ENCODE measurements at regions not wholly inside any gene's neighbourhood (a gene's known extent, or its start where the extent isn't known, plus 50 kb on each side); places are given as distances from the start of the nearest gene placed in this dataset.

DNA sequence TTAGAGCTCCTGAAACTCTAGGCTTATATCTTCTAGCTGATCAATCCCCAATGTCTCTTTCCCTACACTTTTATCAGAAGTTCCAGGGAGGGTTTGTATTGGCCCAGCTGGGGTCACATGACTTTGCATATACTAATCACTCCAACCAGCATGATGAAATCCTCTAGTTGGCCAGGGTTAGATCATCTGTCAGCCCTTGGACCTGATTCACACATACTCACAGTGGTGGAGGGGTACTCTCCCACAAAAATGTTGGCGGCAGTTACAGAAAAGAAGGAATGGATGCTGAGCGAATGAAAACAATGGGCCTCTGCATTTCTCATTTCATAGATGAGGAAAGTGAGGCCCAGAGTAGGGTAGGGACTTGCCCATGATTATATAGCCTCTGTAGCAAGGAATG lies 151.1 kb downstream of the PJA1 start:
- Histone ChIP-seq H3K27ac (no peak overlapping the region), H3K4me3 (no peak overlapping the region)

DNA sequence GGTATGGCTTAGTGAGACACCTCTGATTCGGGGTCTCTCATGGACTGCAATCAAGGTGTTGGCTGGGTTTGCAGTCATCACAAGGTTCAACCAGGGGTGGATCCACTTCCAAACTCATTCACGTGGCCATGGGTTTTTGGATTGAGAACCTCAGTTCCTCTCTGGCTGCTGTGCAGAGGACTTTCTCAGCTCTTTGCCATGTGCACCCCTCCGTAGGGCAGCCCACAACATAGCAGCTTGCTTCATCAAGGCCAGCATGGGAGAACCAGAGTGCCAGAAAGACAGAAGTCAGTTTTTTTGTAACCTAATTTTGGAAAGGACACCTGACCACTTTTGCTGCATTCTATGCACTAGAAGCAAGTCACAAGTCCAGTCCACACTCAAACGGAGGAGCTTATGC lies 154.9 kb downstream of the PJA1 start:
- no peak overlapping the region for H3K4me3 ChIP-seq
- no peak overlapping the region for H3K27ac ChIP-seq

DNA sequence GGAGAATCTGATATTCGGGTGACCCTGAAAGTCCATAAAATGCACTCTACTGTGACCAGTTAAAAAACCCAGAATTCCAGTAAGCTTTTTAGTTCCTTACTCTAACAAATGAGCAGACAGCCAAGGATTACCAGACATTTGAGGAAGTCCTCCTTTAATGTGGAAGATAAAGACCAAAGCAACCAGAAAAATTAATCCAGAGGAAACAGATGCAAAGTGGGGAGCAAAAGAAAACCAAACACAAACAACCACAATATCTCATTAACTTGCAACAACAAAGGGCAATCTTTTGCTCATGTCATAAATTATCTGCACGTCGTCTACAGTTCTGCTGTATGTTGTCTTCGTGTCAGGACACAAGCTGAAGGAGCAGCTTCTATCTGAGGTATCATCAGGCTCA lies 164.4 kb downstream of the PJA1 start:
- Histone ChIP-seq H3K4me3 (no peak overlapping the region), H3K27ac (no peak overlapping the region)

DNA sequence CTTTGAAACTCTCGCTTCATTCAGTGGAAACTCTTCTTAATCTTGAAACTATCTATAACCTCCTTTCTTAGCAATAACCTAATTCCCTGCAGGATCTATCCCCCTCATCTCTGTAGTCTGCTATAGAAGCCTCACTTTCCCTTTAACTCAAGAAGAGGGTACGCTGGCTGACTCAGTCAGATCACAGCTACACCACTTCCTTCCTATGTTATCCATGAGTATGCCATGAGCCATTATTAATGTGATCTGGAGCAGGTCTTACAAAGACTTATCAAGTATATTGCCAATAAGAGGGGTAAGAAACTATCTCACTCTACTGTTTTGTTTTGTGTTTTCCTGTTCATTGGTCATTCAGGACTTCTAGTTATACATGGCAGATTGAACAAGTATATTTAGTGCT lies 165.3 kb downstream of the PJA1 start:
- H3K4me3 ChIP-seq = no peak overlapping the region
- peak overlapping the region in 1 of 21 experiments; percentile 5 for H3K27ac ChIP-seq

DNA sequence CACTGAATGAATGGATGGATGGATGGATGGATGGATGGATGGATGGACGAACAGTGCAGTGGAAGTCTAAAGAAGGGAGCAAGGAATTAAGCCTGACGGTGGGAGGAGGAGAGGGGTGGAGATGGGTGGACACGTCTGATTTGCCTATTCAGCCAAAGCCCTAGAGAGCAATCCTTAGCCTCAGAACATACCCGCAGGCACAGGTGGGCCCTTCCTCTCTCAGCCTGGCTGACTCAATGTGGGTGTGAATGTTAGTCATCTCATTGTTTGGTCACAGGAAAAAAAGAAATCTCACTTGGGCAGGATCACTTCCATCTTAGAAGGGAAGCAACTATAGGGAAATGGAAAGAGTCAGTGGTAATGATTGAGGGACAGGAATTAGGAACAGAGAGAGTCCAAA lies 165.9 kb downstream of the PJA1 start:
- H3K4me3 ChIP-seq = no peak overlapping the region
- peak overlapping the region in 1 of 21 experiments; percentile 5 for H3K27ac ChIP-seq

DNA sequence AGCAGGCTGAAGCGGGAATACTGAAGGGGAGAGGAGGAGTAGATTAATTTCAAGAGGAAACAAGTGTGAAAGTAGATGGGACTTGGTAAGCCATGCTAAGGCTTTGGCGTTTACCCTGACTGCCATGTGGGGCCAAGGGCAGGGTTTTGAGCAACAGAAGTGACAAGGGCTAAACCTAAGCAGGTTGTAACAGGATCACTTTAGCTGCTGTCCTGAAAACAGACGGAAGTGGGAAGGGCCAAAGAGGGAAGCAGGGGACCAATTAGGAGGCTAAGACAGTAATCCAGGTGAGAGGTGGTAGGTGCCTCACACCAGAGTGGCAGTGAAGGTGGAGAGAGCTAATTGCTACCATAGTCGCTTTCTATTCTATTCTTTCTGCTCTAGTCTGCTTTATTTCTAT lies 166.5 kb downstream of the PJA1 start:
- H3K4me3 ChIP-seq = no peak overlapping the region
- H3K27ac ChIP-seq = peak overlapping the region in 2 of 21 experiments; percentile 3 to 32

DNA sequence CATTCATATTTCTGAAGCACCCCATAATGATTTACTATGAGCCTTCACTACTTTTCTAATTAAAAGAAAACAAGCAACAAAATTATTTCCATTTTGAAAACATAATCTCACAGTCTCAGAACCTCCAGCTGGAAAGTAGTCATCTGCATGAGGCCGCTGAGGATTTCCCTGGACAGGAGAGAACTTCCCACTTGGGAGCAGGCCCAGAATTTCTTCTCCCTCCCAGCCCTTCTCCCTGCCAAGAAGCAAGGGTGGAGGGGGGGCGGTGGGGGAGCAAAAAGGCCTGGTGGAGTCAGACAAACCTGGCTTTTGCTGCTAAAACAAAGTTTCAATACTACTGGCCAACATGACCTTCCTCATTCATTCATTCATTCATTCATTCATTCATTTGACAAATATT lies 167.3 kb downstream of the PJA1 start:
- Histone ChIP-seq H3K27ac (no peak overlapping the region), H3K4me3 (no peak overlapping the region)

DNA sequence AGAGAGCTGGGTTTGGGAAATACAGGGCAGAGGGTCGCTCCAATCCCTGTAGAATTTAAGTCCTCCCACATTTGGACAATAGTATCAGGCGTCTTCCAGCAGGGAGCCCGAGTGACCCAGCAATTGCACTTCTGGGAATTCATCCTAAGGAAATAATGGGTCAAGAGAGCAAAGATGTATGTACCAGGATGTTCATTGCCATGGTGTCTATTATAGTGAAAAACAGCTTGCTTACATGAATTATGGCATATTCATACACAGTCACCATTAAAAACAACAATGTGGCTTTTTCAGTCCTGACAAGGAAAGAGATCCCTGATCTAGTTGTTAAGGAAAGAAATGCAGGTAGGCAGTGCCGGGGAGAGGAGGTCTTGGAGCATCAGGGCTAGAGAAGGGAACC lies 167.7 kb downstream of the PJA1 start:
- Histone ChIP-seq H3K4me3 (no peak overlapping the region), H3K27ac (no peak overlapping the region)

DNA sequence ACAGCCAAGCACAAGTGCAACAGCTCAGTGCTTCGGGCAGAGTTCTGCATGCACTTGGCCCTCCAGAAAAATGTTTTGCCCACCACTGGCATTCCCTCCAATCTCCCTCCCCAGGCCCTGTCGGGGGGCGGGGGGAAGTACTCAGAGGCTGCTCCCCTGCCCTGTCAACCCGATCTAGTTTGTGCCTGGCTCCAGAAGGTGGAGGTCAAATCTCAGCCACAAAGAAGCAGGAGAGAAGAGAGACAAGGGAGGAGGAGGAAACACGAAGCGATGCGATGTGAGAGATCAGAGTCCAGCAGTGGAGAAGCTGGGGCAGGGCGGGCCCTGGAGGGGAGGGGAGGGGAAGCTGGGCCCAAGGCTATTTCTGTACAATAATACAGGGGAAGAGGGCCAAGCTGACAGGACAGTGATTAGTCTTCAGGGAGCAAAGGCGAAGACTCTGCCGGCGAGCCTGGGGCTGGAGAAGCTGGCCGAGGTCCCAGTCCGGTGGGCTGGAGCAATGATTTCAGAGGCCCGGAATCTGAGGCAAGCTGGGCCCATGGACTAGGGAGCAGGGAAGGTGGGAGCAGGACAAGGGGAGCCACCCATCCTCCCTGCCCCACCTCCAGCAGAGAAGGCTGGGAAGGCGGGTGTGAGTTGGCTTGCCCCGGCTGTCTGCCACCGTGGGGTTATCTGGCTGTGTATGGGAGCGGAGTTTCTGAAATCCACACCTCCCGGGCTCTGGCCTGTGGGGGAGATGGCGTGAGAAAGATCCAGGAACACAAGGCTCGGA lies 167.1 kb downstream of the EFNB1 start:
- Histone ChIP-seq H3K4me3 (no peak overlapping the region), H3K27ac (peak overlapping the region in 3 of 21 experiments; percentile 16 to 34 (median 31))

DNA sequence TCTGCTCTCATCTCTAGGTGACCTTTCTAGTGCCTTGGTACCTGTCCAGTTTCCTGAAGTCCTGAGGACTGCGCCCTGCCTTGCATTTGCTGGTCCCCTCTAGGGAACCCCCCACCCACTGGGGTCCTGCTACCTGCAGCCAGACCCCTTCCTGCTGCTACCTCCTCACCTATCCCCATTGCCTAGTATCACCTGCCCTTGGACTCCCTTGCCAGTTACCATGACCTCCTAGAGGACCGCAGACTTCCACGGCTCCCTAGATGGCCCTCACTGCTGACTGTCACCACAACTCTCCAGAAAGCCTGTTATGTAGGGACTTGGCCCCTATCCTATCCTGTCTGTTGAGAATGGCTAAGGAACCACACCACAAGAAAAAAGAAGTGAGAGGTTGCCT lies 166.6 kb downstream of the EFNB1 start:
- H3K4me3 ChIP-seq = no peak overlapping the region

DNA sequence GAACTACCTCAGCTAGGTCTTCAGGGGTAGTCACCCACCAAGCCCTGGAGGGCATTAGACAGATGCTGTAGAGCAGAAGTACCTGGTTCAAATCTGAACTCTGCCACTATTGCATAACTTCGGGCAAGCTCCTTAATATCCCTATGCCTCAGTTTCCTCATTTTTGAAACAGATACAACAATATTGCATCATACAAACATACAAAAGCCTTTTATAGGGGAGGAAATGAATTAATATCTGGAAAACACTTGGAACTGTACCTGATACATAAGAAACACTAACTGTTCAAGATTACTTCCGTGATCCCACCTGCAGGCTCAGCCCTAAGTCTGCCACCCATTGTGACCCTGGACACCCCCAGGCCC lies 166.1 kb downstream of the EFNB1 start:
- Histone ChIP-seq H3K4me3 (no peak overlapping the region), H3K27ac (no peak overlapping the region)

More for the DNA sequence above, 166.6 kb downstream of the EFNB1 start:
- H3K27ac ChIP-seq = peak overlapping the region in 1 of 21 experiments; percentile 14

DNA sequence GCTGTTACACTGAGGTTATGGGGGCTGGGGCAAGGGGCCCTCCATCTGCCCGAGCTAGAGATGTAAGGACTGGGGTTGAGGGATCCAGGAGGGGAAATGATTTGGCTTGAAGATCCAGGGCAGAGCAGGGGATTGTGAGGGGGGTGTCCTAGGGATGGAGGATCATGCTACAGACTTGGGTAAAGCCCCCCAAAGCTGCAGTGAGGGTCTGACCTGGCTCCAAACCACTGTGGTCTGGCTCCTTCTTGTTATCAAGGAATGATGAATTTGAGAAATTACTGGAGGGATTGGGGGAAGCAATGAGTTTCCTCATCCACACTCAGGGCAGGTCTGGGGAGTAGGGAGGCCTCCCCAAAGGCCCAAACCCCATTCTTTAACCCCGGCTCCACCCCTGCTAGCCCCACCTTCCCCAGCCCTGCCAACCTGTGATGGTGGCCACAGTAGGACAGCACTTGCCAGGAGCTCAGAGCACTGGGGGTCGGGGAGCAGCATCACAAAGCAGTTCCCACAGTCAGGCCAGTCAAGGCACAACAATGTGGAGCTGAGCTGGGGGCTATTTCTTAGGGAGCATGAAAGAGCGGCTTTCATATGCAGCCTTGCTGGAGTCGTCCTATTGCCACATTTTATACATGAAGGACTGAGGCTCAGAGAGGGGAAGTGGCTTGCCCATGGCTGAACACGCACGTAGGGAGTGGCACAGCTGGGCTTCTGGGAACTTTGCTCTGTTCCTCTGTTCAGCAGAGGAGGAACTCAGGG lies 165.5 kb downstream of the EFNB1 start:
- Histone ChIP-seq H3K4me3 (no peak overlapping the region), H3K27ac (no peak overlapping the region)

DNA sequence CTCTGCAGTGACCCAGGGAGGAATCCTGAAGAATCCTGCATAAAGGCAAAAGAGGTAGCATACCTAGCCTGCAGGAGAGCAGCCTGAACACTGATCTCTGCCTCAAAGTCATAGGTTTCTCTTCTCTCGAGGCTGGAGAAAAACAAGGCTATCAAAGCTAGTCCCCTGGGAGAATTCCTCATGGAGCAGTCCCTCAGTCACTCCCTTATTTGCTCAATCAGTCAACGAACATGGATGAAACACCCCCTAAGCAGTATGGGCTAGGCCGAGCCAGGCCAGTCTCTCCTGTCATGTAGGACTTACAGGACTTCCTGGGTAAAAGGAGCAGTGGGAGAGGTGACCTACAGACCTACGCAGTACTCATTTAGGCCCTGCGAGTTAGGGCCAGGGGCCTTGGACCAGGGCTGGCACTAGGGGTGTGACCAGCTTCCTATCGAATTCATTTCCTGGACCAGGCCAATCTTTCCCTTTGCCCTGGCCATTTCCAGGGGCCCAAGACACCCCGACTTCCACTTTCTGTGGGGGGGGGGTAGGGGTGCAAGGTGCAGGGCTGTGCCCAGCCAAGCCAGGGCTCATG lies 164.1 kb downstream of the EFNB1 start:
- H3K27ac ChIP-seq = no peak overlapping the region

DNA sequence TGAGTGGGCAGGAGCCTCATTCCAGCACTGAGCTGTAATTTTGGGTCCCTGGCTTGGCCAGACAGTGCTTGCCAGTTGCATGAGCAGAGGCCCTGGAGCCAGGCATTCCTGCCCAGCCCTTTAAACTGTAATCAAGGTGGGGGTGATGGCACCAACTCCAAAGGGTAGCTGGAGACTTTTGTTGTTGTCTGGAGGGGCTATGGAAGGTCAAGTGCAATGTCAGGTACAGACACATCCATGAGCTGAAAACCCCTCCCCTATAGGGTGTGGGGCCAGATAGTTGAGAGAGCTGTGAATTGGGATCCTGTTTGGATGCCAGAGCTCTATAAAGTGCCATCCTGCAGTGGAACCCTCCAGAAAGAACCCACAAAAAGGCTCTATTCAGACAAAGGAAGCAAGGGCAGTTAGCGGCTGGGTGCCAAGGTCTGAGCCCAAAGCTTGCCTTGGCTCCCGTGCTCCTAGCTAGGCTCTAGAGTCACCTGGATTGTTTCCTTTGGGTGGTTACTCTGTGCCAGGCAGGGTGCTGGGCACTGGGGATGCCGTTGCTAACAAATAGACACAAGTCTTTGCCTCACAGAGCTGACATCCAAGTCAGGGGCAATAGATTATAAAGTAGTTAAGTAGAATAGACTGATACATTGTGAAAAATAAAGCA lies 163.0 kb downstream of the EFNB1 start:
- no peak overlapping the region for H3K27ac ChIP-seq
- H3K4me3 ChIP-seq = no peak overlapping the region

More for the DNA sequence above, 164.1 kb downstream of the EFNB1 start:
- no peak overlapping the region for H3K4me3 ChIP-seq

DNA sequence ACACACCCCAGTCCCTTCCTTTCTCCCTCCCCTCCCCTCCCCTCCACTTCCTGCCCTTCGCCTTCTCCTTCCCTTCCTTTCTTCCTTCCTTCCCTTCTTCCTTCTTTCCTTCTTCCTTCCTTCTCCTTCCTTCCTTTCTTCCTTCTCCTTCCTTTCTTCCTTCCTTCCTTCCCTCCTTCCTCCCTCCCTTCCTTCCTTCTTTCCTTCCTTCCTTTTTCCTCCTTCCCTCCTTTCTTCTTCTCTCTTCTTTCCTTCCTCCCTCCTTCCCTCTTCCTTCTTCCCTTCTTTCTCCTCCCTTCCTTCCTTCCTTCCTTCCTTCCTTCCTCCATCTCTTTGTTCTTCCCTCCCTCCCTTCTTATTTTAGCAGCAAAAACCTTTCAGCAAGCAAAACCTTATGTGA lies 162.1 kb downstream of the EFNB1 start:
- Histone ChIP-seq H3K27ac (no peak overlapping the region), H3K4me3 (no peak overlapping the region)

DNA sequence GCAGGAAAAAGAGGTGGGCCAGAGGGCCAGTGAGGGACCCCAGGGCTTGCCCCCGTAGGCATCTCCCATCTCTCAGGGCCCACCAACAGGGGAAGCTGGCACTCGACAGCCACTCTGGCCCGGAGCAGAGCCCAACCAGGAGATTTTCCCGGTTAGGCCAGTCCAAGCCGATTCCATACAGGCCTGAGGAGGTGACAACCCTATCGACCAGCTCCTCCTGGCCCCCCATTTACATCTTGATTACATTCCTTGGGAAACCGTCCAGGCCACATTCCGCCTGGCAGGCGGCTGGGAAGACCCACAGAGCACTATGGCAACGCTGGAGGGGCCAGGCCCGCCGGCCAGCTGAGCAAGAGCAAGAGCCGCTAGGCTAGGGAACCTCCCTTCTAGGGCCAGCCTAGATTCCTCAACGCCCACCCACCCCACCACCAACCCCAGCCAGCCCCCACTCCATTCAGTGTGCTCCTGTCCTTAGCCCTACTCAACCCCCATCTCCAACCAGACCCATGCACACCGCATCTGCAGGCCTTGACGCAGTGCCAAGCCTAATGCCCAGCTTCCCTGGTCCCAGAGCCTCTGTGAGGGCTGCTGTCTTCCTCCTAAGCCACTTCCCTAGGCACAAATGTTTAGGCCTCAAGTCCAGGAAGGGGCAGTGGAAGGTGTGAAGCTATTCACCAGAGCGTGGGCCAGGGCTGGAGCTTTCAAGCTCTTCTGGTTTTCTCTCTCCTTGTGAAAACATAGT lies 161.2 kb downstream of the EFNB1 start:
- peak overlapping the region in 3 of 21 experiments; percentile 3 to 50 (median 25) for H3K27ac ChIP-seq
- H3K4me3 ChIP-seq = no peak overlapping the region

DNA sequence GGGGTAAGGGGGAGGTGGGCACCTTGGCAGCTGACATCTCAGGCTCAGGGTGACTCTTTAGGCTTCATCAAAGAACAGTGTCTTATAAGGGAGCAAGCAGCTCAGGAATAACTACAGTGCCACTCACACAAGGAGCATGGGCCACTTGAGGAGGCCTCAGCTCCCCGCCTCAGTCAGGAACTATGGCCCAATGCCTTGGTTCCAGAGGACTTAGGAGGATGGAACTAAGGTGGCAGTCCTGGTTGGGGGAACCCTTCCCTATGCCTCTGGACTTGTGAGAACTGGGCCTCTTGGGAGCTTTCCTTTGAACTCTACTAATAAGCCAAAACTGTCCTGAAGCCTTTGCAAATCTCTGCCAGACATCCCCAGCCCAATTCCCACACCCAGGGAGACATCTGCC lies 160.6 kb downstream of the EFNB1 start:
- peak overlapping the region in 3 of 21 experiments; percentile 3 to 50 (median 25) for H3K27ac ChIP-seq
- no peak overlapping the region for H3K4me3 ChIP-seq

DNA sequence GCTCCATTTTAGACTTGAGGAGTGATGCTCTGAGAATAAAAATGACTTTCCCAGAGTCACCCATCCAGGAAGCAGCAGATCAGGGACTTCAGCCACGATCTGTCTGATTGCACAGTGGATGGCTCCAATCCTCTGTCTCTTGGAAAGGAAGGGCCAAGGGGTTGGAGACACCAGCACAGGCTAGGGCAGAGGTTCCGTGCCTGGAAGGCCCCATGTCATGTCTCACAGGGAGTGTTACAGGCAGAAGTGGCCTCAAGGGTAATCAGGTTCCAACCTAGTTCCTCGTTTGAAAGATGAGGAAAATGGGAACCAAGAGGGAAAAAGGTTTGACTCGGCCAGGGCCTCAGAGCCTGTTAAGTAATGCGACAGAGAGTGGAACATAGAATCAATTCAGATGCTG lies 160.0 kb downstream of the EFNB1 start:
- Histone ChIP-seq H3K27ac (no peak overlapping the region), H3K4me3 (no peak overlapping the region)

DNA sequence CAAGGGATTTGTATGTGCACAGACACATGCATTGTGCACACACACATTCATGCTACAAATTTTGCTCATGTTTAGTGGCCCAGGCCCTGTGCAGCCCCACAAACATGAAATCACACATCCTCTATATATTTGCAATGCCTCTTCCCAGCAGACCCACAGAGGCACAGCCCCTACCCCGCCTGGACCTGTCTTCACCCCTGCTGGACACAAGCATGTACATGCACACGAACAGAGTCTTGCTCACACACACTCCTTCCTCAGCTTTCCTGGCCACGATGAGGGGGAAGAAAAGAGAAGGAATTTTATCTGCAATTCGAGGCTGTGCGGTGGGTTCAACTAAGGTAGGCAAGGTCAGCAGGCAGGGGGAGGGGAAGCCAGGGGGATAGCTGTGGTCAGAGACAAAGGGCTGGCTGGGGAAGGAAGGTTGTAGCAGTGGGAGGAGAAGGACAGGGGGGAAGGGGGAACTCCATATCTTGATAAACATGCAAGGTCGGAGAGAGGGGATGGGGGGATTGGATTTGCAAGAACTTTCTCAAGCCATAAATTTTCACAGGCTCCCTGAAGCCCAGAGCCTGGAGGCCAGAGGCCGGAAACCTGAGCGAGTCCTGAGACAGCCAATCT lies 156.4 kb downstream of the EFNB1 start:
- no peak overlapping the region for H3K4me3 ChIP-seq
- no peak overlapping the region for H3K27ac ChIP-seq
